ENCODE measurements at regions not wholly inside any gene's neighbourhood (a gene's known extent, or its start where the extent isn't known, plus 50 kb on each side); places are given as distances from the start of the nearest gene placed in this dataset.

DNA sequence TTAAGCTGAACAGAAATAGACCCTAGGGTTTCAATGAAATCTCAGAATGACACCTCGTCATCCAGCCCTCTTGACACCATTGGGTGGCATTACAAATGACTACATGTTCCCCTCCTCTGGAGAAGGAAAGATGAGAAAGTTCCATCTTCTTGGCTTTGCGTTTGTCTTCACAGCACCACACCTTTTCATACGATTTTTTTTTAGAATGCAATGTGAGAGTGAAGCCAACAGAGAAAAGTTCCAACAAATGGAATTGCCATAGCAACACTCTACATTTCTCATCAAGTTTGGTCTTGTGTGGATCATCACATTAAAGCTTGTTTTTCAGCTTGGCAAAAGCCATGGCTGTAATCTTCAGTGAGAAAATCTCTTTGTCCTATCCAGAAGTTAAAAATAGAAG, 183.4 kb upstream of the SNX7 start:
- ATAC-seq (ENCODE audit: low read depth): no peak
- peaks cover 3% of the 10 kb centered on the region for H3K4me1 ChIP-seq (ENCODE audit: insufficient read depth, poor library complexity, severe bottlenecking)
- no peak overlapping the region for H3K4me3 ChIP-seq (ENCODE audit: severe bottlenecking)
- H3K36me3 ChIP-seq (ENCODE audit: low read depth): no peaks in the 10 kb centered on the region
- no peaks in the 10 kb centered on the region for H3K27me3 ChIP-seq (ENCODE audit: insufficient read depth, poor library complexity, severe bottlenecking)
- H3K9me3 ChIP-seq (ENCODE audit: severe bottlenecking): no peaks in the 10 kb centered on the region
- no peak overlapping the region for H3K27ac ChIP-seq (ENCODE audit: poor library complexity, severe bottlenecking)
- no peak for DNase-seq (ENCODE audit: low spot score)
- TF ChIP-seq, protein P1, sequence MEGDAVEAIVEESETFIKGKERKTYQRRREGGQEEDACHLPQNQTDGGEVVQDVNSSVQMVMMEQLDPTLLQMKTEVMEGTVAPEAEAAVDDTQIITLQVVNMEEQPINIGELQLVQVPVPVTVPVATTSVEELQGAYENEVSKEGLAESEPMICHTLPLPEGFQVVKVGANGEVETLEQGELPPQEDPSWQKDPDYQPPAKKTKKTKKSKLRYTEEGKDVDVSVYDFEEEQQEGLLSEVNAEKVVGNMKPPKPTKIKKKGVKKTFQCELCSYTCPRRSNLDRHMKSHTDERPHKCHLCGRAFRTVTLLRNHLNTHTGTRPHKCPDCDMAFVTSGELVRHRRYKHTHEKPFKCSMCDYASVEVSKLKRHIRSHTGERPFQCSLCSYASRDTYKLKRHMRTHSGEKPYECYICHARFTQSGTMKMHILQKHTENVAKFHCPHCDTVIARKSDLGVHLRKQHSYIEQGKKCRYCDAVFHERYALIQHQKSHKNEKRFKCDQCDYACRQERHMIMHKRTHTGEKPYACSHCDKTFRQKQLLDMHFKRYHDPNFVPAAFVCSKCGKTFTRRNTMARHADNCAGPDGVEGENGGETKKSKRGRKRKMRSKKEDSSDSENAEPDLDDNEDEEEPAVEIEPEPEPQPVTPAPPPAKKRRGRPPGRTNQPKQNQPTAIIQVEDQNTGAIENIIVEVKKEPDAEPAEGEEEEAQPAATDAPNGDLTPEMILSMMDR (IDR thresholded peaks at IDR 0.05; ENCODE audit: poor library complexity, severe bottlenecking): no peak

DNA sequence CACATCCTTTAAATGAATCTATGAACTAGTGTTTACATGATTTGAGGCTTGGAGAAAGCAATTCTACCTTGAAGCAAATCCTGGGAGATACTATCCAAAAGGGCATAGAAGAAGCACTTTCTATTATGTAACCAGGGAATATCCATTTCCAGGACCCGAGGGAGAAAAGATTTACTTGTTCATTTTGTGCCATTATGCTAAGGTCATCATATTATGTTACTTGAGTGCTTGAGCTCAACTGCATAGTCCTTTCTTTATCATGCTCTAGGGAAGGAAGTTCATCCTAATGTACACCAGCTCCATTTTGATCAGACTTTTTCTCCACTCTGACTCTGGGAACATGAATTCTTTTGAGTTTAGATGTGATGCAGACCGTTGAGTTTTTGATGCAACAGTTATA, 188.6 kb upstream of the SNX7 start:
- ATAC-seq (ENCODE audit: low read depth): no peak
- Histone ChIP-seq H3K36me3 (ENCODE audit: low read depth) (no peaks in the 10 kb centered on the region), H3K27me3 (ENCODE audit: insufficient read depth, poor library complexity, severe bottlenecking) (no peaks in the 10 kb centered on the region), H3K27ac (ENCODE audit: poor library complexity, severe bottlenecking) (no peak overlapping the region), H3K9me3 (ENCODE audit: severe bottlenecking) (no peaks in the 10 kb centered on the region), H3K4me1 (ENCODE audit: insufficient read depth, poor library complexity, severe bottlenecking) (no peaks in the 10 kb centered on the region), H3K4me3 (ENCODE audit: severe bottlenecking) (no peak overlapping the region)
- TF ChIP-seq, protein P1 (IDR thresholded peaks at IDR 0.05; ENCODE audit: poor library complexity, severe bottlenecking): no peak
- no peak for DNase-seq (ENCODE audit: low spot score)

DNA sequence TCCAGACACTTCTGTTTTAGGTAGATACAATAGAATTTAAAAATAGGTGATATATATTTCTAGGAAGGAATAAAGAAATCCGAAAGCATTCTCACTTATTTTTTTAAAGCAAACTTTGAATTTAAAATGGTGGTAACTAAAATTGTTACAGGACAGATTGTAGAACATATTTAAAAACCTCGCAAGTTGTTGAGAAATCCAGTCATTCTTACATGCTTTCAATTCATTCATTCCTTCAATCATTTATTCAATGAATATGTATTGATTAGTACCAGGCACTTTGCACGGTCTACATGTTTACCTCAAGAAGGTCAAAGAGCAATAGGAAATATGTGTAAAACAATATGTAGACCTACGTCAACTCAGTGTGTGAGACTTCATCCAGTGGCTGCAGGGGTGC, 189.9 kb upstream of the SNX7 start:
- TF ChIP-seq, protein P1 (IDR thresholded peaks at IDR 0.05; ENCODE audit: poor library complexity, severe bottlenecking): no peak

DNA sequence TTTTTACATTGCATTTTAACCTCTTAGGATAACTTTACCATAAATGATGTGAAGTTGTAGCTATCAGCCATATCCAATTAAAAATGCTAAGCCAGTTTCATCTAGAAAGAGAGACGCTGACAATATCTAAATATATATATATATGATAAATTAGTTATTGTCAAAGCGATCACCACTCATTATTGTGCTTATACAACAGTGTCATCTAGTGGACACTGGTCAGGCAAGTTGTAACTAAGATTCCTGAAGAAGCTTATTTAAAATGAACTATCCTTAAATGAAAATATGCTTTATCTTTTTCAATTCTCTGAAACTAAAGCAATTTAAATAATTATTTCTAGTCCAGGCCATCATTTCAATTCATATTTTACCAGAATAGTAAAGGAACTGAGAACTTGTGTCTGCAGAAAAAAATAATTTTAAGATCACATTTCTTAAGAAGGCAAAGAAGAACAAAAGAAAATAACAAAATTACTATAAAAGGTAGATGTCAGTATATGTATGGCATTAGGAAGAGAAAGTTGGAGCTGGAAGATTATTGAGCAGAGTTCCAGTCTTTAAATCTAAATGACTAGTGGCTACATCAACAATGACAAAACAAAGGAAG, 193.3 kb upstream of the SNX7 start:
- DNase-seq (ENCODE audit: low spot score) (no peak), ATAC-seq (ENCODE audit: low read depth) (0 out of 3 replicates have a peak, but pooled peaks have one; percentile 49)
- H3K36me3 ChIP-seq (ENCODE audit: low read depth): no peaks in the 10 kb centered on the region
- peaks cover 4% of the 10 kb centered on the region for H3K4me1 ChIP-seq (ENCODE audit: insufficient read depth, poor library complexity, severe bottlenecking)
- no peaks in the 10 kb centered on the region for H3K27me3 ChIP-seq (ENCODE audit: insufficient read depth, poor library complexity, severe bottlenecking)
- H3K27ac ChIP-seq (ENCODE audit: poor library complexity, severe bottlenecking): no peak overlapping the region
- H3K9me3 ChIP-seq (ENCODE audit: severe bottlenecking): no peaks in the 10 kb centered on the region
- TF ChIP-seq, protein P1 (IDR thresholded peaks at IDR 0.05; ENCODE audit: poor library complexity, severe bottlenecking): peak; percentile 99
- no peak overlapping the region for H3K4me3 ChIP-seq (ENCODE audit: severe bottlenecking)

More for the DNA sequence above, 189.9 kb upstream of the SNX7 start:
- Histone ChIP-seq H3K4me3 (ENCODE audit: severe bottlenecking) (no peak overlapping the region), H3K27me3 (ENCODE audit: insufficient read depth, poor library complexity, severe bottlenecking) (no peaks in the 10 kb centered on the region), H3K9me3 (ENCODE audit: severe bottlenecking) (no peaks in the 10 kb centered on the region), H3K4me1 (ENCODE audit: insufficient read depth, poor library complexity, severe bottlenecking) (no peaks in the 10 kb centered on the region), H3K36me3 (ENCODE audit: low read depth) (no peaks in the 10 kb centered on the region), H3K27ac (ENCODE audit: poor library complexity, severe bottlenecking) (no peak overlapping the region)
- ATAC-seq (ENCODE audit: low read depth): no peak
- DNase-seq (ENCODE audit: low spot score): no peak

DNA sequence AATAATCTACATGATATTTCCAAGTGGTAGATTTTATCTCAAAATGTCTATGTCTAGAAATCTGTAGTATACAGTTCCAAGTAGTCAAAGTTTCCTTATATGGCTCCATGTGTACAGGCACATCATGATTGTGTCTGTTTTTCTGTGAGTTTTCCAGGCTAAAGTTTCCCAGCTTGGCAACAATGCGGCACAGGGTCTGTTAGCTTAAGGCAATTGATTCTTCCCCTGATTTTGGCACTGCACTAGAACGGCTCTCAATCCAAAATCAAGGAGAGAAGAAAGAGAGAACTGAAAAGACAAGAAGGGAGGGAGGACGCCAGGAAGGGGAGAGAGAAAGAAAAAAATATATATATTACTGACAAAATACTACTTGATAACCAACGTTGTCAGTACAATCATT, 193.9 kb upstream of the SNX7 start:
- H3K9me3 ChIP-seq (ENCODE audit: severe bottlenecking): no peaks in the 10 kb centered on the region

More for the DNA sequence above, 193.9 kb upstream of the SNX7 start:
- no peak for ATAC-seq (ENCODE audit: low read depth)
- DNase-seq (ENCODE audit: low spot score): no peak
- Histone ChIP-seq H3K36me3 (ENCODE audit: low read depth) (no peaks in the 10 kb centered on the region), H3K27me3 (ENCODE audit: insufficient read depth, poor library complexity, severe bottlenecking) (no peaks in the 10 kb centered on the region), H3K4me3 (ENCODE audit: severe bottlenecking) (no peak overlapping the region), H3K4me1 (ENCODE audit: insufficient read depth, poor library complexity, severe bottlenecking) (peaks cover 4% of the 10 kb centered on the region), H3K27ac (ENCODE audit: poor library complexity, severe bottlenecking) (no peak overlapping the region)
- TF ChIP-seq, protein P1 (IDR thresholded peaks at IDR 0.05; ENCODE audit: poor library complexity, severe bottlenecking): no peak

All from RWPE2 (cell line).